Body of pancreas (tissue), 4 donors: ENCODE measurements at regions not wholly inside any gene's neighbourhood (a gene's known extent, or its start where the extent isn't known, plus 50 kb on each side); places are given as distances from the start of the nearest gene placed in this dataset.

Source experiments
- ATAC-seq: fragments of 150-250 bp; one replicate; pipeline ENCODE4 v1.9.1; 2016
- DNase-seq, 4 donors: peaks; one replicate each; pipeline ENCODE4 v3.0.0-alpha.2; 2019
- H3K27ac ChIP-seq, 4 donors: fragments of 200-600 bp; sonication (generic); 1 replicate in 3 of 4; 2 replicates in 1 of 4; pipeline versions ENCODE4 v1.5.1 to v1.6.1; 2016 to 2019; ENCODE audit warnings: mild to moderate bottlenecking in 1 of 4, mixed read lengths in 1 of 4, moderate library complexity in 1 of 4
- H3K27me3 ChIP-seq, 2 donors: fragments of 200-600 bp; sonication (generic); one replicate each; pipeline ENCODE4 v1.6.0; 2016; ENCODE audit warnings: mild to moderate bottlenecking in 1 of 2
- H3K36me3 ChIP-seq, 2 donors: fragments of 200-600 bp; sonication (generic); replicated peaks in 1 of 2; 2 replicates each; pipeline ENCODE4 v1.5.1; 2016; ENCODE audit warnings: low read depth in 2 of 2; ENCODE audit not compliant: insufficient read depth in 1 of 2
- H3K4me1 ChIP-seq: fragments of 200-600 bp; sonication (generic); one replicate; pipeline ENCODE4 v1.6.0; 2016
- H3K4me3 ChIP-seq, 2 donors: fragments of 200-600 bp; sonication (generic); 1 replicate in 1 of 2; 2 replicates in 1 of 2; pipeline ENCODE4 v1.5.1; 2016 to 2019
- H3K9me3 ChIP-seq, 3 donors: fragments of 200-600 bp; sonication (generic); 1 replicate in 2 of 3; 2 replicates in 1 of 3; pipeline ENCODE4 v1.5.1; 2016
- CTCF ChIP-seq, 7 experiments: fragments of 450-650 bp in 4 of 7; fragments of 200-600 bp in 3 of 7; sonication (generic) in 3 of 7; IDR thresholded peaks; one replicate each; pipeline ENCODE4 v1.5.1; 2016 to 2019; ENCODE audit warnings: antibody characterized with exemption in 7 of 7
- POLR2A ChIP-seq, 3 donors: fragments of 450-650 bp; IDR thresholded peaks; one replicate each; pipeline ENCODE4 v1.6.1; 2016; ENCODE audit warnings: antibody characterized with exemption in 3 of 3, mild to moderate bottlenecking in 2 of 3
- WGBS, 2 donors: methylation state at CpG; one replicate each; pipeline ENCODE4 v1.1.5; 2017; 5-methylcytosine and 5-hydroxymethylcytosine counted together
- intact Hi-C: fragments of 100-400 bp; cut with DNase I; formaldehyde crosslinking; loops from one replicate; pipeline ENCODE4 v1.15.1; 2023

GRCh38 chr12:76186131-76186906 is 101.8 kb upstream of the NAP1L1 start:
- no peak for ATAC-seq
- no peak for DNase-seq
- WGBS, 2 donors, result 37 to 54% methylated on average over 6 of the region's 6 CpGs

GRCh38 chr12:76183459-76184186 is 99.1 kb upstream of the NAP1L1 start:
- Histone ChIP-seq H3K27ac (no peak overlapping the region), H3K36me3 (no peaks in the 10 kb centered on the region), H3K4me3 (no peak overlapping the region), H3K9me3 (no peaks in the 10 kb centered on the region), H3K27me3 (no peaks in the 10 kb centered on the region), H3K4me1 (no peaks in the 10 kb centered on the region)
- 26 to 28% methylated on average over 4 of the region's 4 CpGs for WGBS, 2 donors
- DNase-seq (peak in 3 of 4 donors; percentile 5 to 38 (median 10)), ATAC-seq (no peak)
- no peak for TF ChIP-seq CTCF (IDR thresholded peaks at IDR 0.05)
- TF ChIP-seq POLR2A (IDR thresholded peaks at IDR 0.05), result no peak
- intact Hi-C loops, result no loop called here

More at GRCh38 chr12:76186131-76186906, 101.8 kb upstream of the NAP1L1 start:
- H3K36me3 ChIP-seq, result no peaks in the 10 kb centered on the region
- H3K27ac ChIP-seq, result no peak overlapping the region
- intact Hi-C loops, result no loop called here
- TF ChIP-seq POLR2A (IDR thresholded peaks at IDR 0.05) (no peak), CTCF (IDR thresholded peaks at IDR 0.05) (no peak)
- H3K27me3 ChIP-seq, result no peaks in the 10 kb centered on the region
- H3K9me3 ChIP-seq, result no peaks in the 10 kb centered on the region
- no peak overlapping the region for H3K4me3 ChIP-seq
- no peaks in the 10 kb centered on the region for H3K4me1 ChIP-seq

- no peaks in the 10 kb centered on the region for H3K4me1 ChIP-seq
- no peaks in the 10 kb centered on the region for H3K27me3 ChIP-seq
- no peaks in the 10 kb centered on the region for H3K36me3 ChIP-seq
- DNase-seq (no peak), ATAC-seq (no peak)
- H3K9me3 ChIP-seq, result no peaks in the 10 kb centered on the region
- WGBS, 2 donors, result 68 to 70% methylated on average over 4 of the region's 4 CpGs
- intact Hi-C loops, result no loop called here
- no peak overlapping the region for H3K27ac ChIP-seq
- no peak overlapping the region for H3K4me3 ChIP-seq
- TF ChIP-seq CTCF (IDR thresholded peaks at IDR 0.05) (no peak), POLR2A (IDR thresholded peaks at IDR 0.05) (no peak)
Measured at GRCh38 chr12:76180401-76181277, 96.2 kb upstream of the NAP1L1 start.

GRCh38 chr12:76178452-76178851 is 94.0 kb upstream of the NAP1L1 start:
- H3K4me1 ChIP-seq, result no peaks in the 10 kb centered on the region
- DNase-seq, result no peak
- no peak for ATAC-seq
- WGBS, 2 donors, result 74 to 85% methylated on average over 3 of the region's 3 CpGs
- no peaks in the 10 kb centered on the region for H3K9me3 ChIP-seq
- H3K27ac ChIP-seq, result no peak overlapping the region
- H3K36me3 ChIP-seq, result no peaks in the 10 kb centered on the region
- no peaks in the 10 kb centered on the region for H3K27me3 ChIP-seq
- H3K4me3 ChIP-seq, result no peak overlapping the region
- intact Hi-C loops, result no loop called here
- TF ChIP-seq CTCF (IDR thresholded peaks at IDR 0.05) (no peak), POLR2A (IDR thresholded peaks at IDR 0.05) (no peak)
